ENCODE measurements at regions not wholly inside any gene's neighbourhood (a gene's known extent, or its start where the extent isn't known, plus 50 kb on each side); places are given as distances from the start of the nearest gene placed in this dataset.

GRCh38 chr6:40973304-40973703 lies 65.7 kb downstream of the UNC5CL start:
- dilution Hi-C loops (cut with MboI; ENCODE audit: extremely low pct_ligation_motif_present, low sequenced_read_pairs) = no loop called here

GRCh38 chr6:40972814-40973213 lies 66.2 kb downstream of the UNC5CL start:
- H3K4me2 ChIP-seq (ENCODE audit: control insufficient read depth, extremely low read depth, insufficient read depth, low read depth, low read length) = no peak overlapping the region
- no peaks in the 10 kb centered on the region for H3K4me1 ChIP-seq (ENCODE audit: control insufficient read depth, extremely low read depth, insufficient read depth, low read length)
- no peak for TF ChIP-seq EZH2 (IDR thresholded peaks at IDR 0.05; ENCODE audit: low read length)
- TF ChIP-seq, protein P1, sequence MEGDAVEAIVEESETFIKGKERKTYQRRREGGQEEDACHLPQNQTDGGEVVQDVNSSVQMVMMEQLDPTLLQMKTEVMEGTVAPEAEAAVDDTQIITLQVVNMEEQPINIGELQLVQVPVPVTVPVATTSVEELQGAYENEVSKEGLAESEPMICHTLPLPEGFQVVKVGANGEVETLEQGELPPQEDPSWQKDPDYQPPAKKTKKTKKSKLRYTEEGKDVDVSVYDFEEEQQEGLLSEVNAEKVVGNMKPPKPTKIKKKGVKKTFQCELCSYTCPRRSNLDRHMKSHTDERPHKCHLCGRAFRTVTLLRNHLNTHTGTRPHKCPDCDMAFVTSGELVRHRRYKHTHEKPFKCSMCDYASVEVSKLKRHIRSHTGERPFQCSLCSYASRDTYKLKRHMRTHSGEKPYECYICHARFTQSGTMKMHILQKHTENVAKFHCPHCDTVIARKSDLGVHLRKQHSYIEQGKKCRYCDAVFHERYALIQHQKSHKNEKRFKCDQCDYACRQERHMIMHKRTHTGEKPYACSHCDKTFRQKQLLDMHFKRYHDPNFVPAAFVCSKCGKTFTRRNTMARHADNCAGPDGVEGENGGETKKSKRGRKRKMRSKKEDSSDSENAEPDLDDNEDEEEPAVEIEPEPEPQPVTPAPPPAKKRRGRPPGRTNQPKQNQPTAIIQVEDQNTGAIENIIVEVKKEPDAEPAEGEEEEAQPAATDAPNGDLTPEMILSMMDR (optimal IDR thresholded peaks at IDR 0.05 in 1 of 3, IDR thresholded peaks at IDR 0.05 in 1 of 3, conservative IDR thresholded peaks at IDR 0.05 in 1 of 3; ENCODE audit: extremely low read depth in 1 of 3, insufficient read depth in 2 of 3, low read length in 3 of 3) = no peak
- H3K27ac ChIP-seq (ENCODE audit: control insufficient read depth, insufficient read depth, low read length) = no peak overlapping the region
- DNase-seq (ENCODE audit: low read depth, low spot score) (no peak), FAIRE-seq (no peak)
- no peaks in the 10 kb centered on the region for H3K36me3 ChIP-seq (ENCODE audit: control insufficient read depth in 2 of 2, extremely low read depth in 1 of 2, insufficient read depth in 2 of 2, low read length in 2 of 2)
- no peaks in the 10 kb centered on the region for H3K9me1 ChIP-seq (ENCODE audit: control insufficient read depth, extremely low read depth, insufficient read depth, low read length)
- H4K20me1 ChIP-seq (ENCODE audit: control insufficient read depth, extremely low read depth, insufficient read depth, low read length) = no peaks in the 10 kb centered on the region
- H3K9ac ChIP-seq (ENCODE audit: control insufficient read depth, extremely low read depth, insufficient read depth, low read length) = no peak overlapping the region
- no peak overlapping the region for H2AFZ ChIP-seq (ENCODE audit: control insufficient read depth, low read length)
- dilution Hi-C loops (cut with MboI; ENCODE audit: extremely low pct_ligation_motif_present, low sequenced_read_pairs) = no loop called here
- H3K27me3 ChIP-seq (ENCODE audit: control insufficient read depth, extremely low read depth, insufficient read depth, low read length) = peaks cover 2% of the 10 kb centered on the region
- H3K9me3 ChIP-seq (ENCODE audit: control insufficient read depth, low read depth, low read length) = no peaks in the 10 kb centered on the region
- H3K4me3 ChIP-seq (ENCODE audit: control insufficient read depth in 2 of 3, extremely low read depth in 1 of 3, insufficient read depth in 2 of 3, low read depth in 1 of 3, low read length in 3 of 3) = no peak overlapping the region
- no peaks in the 10 kb centered on the region for H3K79me2 ChIP-seq (ENCODE audit: control insufficient read depth, insufficient read depth, low read length)

More at GRCh38 chr6:40973304-40973703, 65.7 kb downstream of the UNC5CL start:
- Histone ChIP-seq H3K4me2 (ENCODE audit: control insufficient read depth, extremely low read depth, insufficient read depth, low read depth, low read length) (no peak overlapping the region), H3K36me3 (ENCODE audit: control insufficient read depth in 2 of 2, extremely low read depth in 1 of 2, insufficient read depth in 2 of 2, low read length in 2 of 2) (no peaks in the 10 kb centered on the region), H3K9me1 (ENCODE audit: control insufficient read depth, extremely low read depth, insufficient read depth, low read length) (no peaks in the 10 kb centered on the region), H3K9me3 (ENCODE audit: control insufficient read depth, low read depth, low read length) (no peaks in the 10 kb centered on the region), H3K4me1 (ENCODE audit: control insufficient read depth, extremely low read depth, insufficient read depth, low read length) (no peaks in the 10 kb centered on the region), H3K27me3 (ENCODE audit: control insufficient read depth, extremely low read depth, insufficient read depth, low read length) (peaks cover 2% of the 10 kb centered on the region), H3K9ac (ENCODE audit: control insufficient read depth, extremely low read depth, insufficient read depth, low read length) (no peak overlapping the region), H3K27ac (ENCODE audit: control insufficient read depth, insufficient read depth, low read length) (no peak overlapping the region), H3K79me2 (ENCODE audit: control insufficient read depth, insufficient read depth, low read length) (no peaks in the 10 kb centered on the region), H2AFZ (ENCODE audit: control insufficient read depth, low read length) (no peak overlapping the region), H3K4me3 (ENCODE audit: control insufficient read depth in 2 of 3, extremely low read depth in 1 of 3, insufficient read depth in 2 of 3, low read depth in 1 of 3, low read length in 3 of 3) (no peak overlapping the region), H4K20me1 (ENCODE audit: control insufficient read depth, extremely low read depth, insufficient read depth, low read length) (no peaks in the 10 kb centered on the region)
- FAIRE-seq (no peak), DNase-seq (ENCODE audit: low read depth, low spot score) (no peak)
- TF ChIP-seq, protein P1 (optimal IDR thresholded peaks at IDR 0.05 in 1 of 3, IDR thresholded peaks at IDR 0.05 in 1 of 3, conservative IDR thresholded peaks at IDR 0.05 in 1 of 3; ENCODE audit: extremely low read depth in 1 of 3, insufficient read depth in 2 of 3, low read length in 3 of 3) = no peak
- no peak for TF ChIP-seq EZH2 (IDR thresholded peaks at IDR 0.05; ENCODE audit: low read length)
